Kidney (tissue), 13 donors: ENCODE measurements at regions not wholly inside any gene's neighbourhood (a gene's known extent, or its start where the extent isn't known, plus 50 kb on each side); places are given as distances from the start of the nearest gene placed in this dataset.

Experiments used
- DNase-seq, 5 donors: peaks; one replicate each; pipeline ENCODE4 v3.0.0-alpha.2; 2013 to 2020
- FAIRE-seq: peaks from 2 replicates; lab custom pipeline; 2012; peaks lifted over from hg19 to GRCh38; lab: Jason Lieb, UNC
- H3K27ac ChIP-seq, 2 donors: one replicate each; pipeline ENCODE4 v1.7.0; 2013; ENCODE audit warnings: low read depth in 2 of 2, low read length in 2 of 2, inconsistent platforms in 1 of 2
- H3K27me3 ChIP-seq: one replicate; pipeline ENCODE4 v1.7.1; 2013; ENCODE audit warnings: low read length, inconsistent platforms; ENCODE audit not compliant: control insufficient read depth, insufficient read depth
- H3K36me3 ChIP-seq, 3 donors: one replicate each; pipeline versions ENCODE4 v1.7.0 to v1.7.1; 2013; ENCODE audit warnings: low read length in 3 of 3, control low read depth in 1 of 3, inconsistent platforms in 1 of 3; ENCODE audit not compliant: insufficient read depth in 3 of 3, control insufficient read depth in 2 of 3
- H3K4me1 ChIP-seq, 3 donors: one replicate each; pipeline versions ENCODE4 v1.7.0 to v1.7.1; 2013; ENCODE audit warnings: low read length in 3 of 3, inconsistent platforms in 1 of 3, low read depth in 1 of 3; ENCODE audit not compliant: control insufficient read depth in 2 of 3, insufficient read depth in 2 of 3
- H3K4me3 ChIP-seq, 3 donors: one replicate each; pipeline versions ENCODE4 v1.7.0 to v1.8.1; 2013; ENCODE audit warnings: low read length in 3 of 3, control low read depth in 1 of 3, inconsistent platforms in 1 of 3
- H3K9ac ChIP-seq, 3 donors: one replicate each; pipeline versions ENCODE4 v1.7.0 to v1.7.1; 2013; ENCODE audit warnings: low read length in 3 of 3, control low read depth in 1 of 3, inconsistent platforms in 1 of 3
- H3K9me3 ChIP-seq, 3 donors: one replicate each; pipeline versions ENCODE4 v1.7.0 to v1.7.1; 2013; ENCODE audit warnings: low read length in 3 of 3, control low read depth in 1 of 3, inconsistent platforms in 1 of 3; ENCODE audit not compliant: control insufficient read depth in 2 of 3, insufficient read depth in 1 of 3
- CTCF ChIP-seq: IDR thresholded peaks from 3 replicates; pipeline ENCODE4 v1.5.1; 2012; ENCODE audit warnings: mild to moderate bottlenecking, moderate library complexity, borderline replicate concordance; ENCODE audit not compliant: insufficient read depth; ENCODE audit errors: extremely low read depth
- intact Hi-C: fragments of 100-400 bp; cut with DNase I; formaldehyde crosslinking; loops from one replicate; pipeline ENCODE4 v1.11.1; 2022
- donor health status: control.
- donor health status: control.
- donor health status: control.
- donor health status: control.
- donor health status: control.
- donor health status: DM: yes; HTN: yes; CAD: no.
- donor health status: Normal renal cell carcinoma (clear cell type).

- FAIRE-seq (no peak), DNase-seq (no peak)
- peaks cover 0 to under 1% (median 0%) of the 10 kb centered on the region in 3 donors for H3K9me3 ChIP-seq
- no peak overlapping the region for H3K9ac ChIP-seq
- no peaks in the 10 kb centered on the region for H3K4me1 ChIP-seq
- H3K27ac ChIP-seq = no peak overlapping the region
- TF ChIP-seq CTCF = no peak
- H3K4me3 ChIP-seq = no peak overlapping the region
- H3K27me3 ChIP-seq = no peaks in the 10 kb centered on the region
- intact Hi-C loops = no loop called here
- no peaks in the 10 kb centered on the region for H3K36me3 ChIP-seq
These were observed 657.8 kb downstream of the MCTP2 start for GRCh38 chr15:94889153-94889552.

- H3K4me3 ChIP-seq = no peak overlapping the region
- no peak for TF ChIP-seq CTCF
- FAIRE-seq (no peak), DNase-seq (no peak)
- no peaks in the 10 kb centered on the region for H3K4me1 ChIP-seq
- no peak overlapping the region for H3K27ac ChIP-seq
- no peaks in the 10 kb centered on the region for H3K27me3 ChIP-seq
- no peak overlapping the region for H3K9ac ChIP-seq
- no peaks in the 10 kb centered on the region for H3K36me3 ChIP-seq
- no peaks in the 10 kb centered on the region for H3K9me3 ChIP-seq
- intact Hi-C loops = no loop called here
These were observed 661.7 kb downstream of the MCTP2 start for GRCh38 chr15:94893091-94893490.

GRCh38 chr15:94894056-94894455, 662.7 kb downstream of the MCTP2 start:
- H3K9me3 ChIP-seq = no peaks in the 10 kb centered on the region
- H3K4me1 ChIP-seq = no peaks in the 10 kb centered on the region
- DNase-seq = no peak
- FAIRE-seq = no peak
- no peak for TF ChIP-seq CTCF
- H3K4me3 ChIP-seq = no peak overlapping the region
- no peak overlapping the region for H3K27ac ChIP-seq
- intact Hi-C loops = no loop called here
- no peaks in the 10 kb centered on the region for H3K27me3 ChIP-seq
- H3K9ac ChIP-seq = no peak overlapping the region
- H3K36me3 ChIP-seq = no peaks in the 10 kb centered on the region

- no peaks in the 10 kb centered on the region for H3K4me1 ChIP-seq
- DNase-seq = no peak
- no peak overlapping the region for H3K4me3 ChIP-seq
These were observed 678.1 kb downstream of the MCTP2 start for GRCh38 chr15:94909510-94909909.

More at GRCh38 chr15:94909510-94909909, 678.1 kb downstream of the MCTP2 start:
- no peak for TF ChIP-seq CTCF
- Histone ChIP-seq H3K9me3 (peaks cover 0 to 8% (median 0%) of the 10 kb centered on the region in 3 donors), H3K9ac (no peak overlapping the region), H3K36me3 (no peaks in the 10 kb centered on the region), H3K27me3 (no peaks in the 10 kb centered on the region), H3K27ac (no peak overlapping the region)
- intact Hi-C loops = no loop called here
- FAIRE-seq = no peak
